Thyroid gland (tissue), 4 donors: ENCODE measurements at regions not wholly inside any gene's neighbourhood (a gene's known extent, or its start where the extent isn't known, plus 50 kb on each side); places are given as distances from the start of the nearest gene placed in this dataset.

Experiments used
- CTCF ChIP-seq, 6 experiments: fragments of 200-600 bp in 3 of 6; fragments of 450-650 bp in 3 of 6; sonication (generic) in 3 of 6; IDR thresholded peaks; one replicate each; pipeline ENCODE4 v1.5.1; 2016 to 2019; ENCODE audit warnings: antibody characterized with exemption in 6 of 6, mild to moderate bottlenecking in 2 of 6, inconsistent platforms in 1 of 6, moderate library complexity in 1 of 6
- POLR2A ChIP-seq, 2 donors: fragments of 450-650 bp; IDR thresholded peaks; one replicate each; pipeline ENCODE4 v1.6.1; 2017; ENCODE audit warnings: antibody characterized with exemption in 2 of 2, mild to moderate bottlenecking in 2 of 2, moderate library complexity in 1 of 2

- no peak for TF ChIP-seq CTCF (IDR thresholded peaks at IDR 0.05)
- TF ChIP-seq POLR2A (IDR thresholded peaks at IDR 0.05) = no peak
Observed at GRCh38 chr15:37581866-37582532, 352.4 kb upstream of the TMCO5A start.
